Activated CD4-positive, CD25-positive, alpha-beta regulatory T cell treated with anti-CD3 and anti-CD28 coated beads, Interleukin-2, amount 50 U/mL, for 16 hours (primary cell): ENCODE measurements at regions not wholly inside any gene's neighbourhood (a gene's known extent, or its start where the extent isn't known, plus 50 kb on each side); places are given as distances from the start of the nearest gene placed in this dataset.
"Not testable (repeated sequence)": the region's sequence is repeated elsewhere in the genome, so short reads cannot be mapped to it uniquely, and the experiment has no call there.

ENCODE experiments used
- DNase-seq: peaks from one replicate; pipeline ENCODE4 v3.0.0-alpha.2; 2020; ENCODE audit warnings: low read depth, low spot score

DNA sequence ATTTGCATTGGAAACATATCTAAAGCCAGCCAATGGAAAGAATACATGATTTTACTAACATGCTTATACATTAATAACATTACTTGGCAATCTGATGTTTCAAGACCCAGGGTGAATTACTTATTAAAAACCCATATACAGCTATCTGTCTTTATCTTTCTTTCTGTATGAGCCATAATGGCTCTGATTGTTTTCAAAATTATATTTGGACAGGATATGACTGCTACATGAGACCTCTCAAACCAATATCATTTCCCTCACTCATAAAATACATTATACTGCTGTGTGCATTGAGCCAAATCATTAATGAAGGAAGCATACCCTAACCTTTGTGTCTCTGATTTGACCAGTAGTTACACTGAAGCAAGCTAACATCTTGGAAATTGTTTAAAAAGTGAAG is 205.9 kb upstream of the DPYD start:
- DNase-seq, result no peak

GRCh38 chr1:98121646-98122045 is 200.8 kb upstream of the DPYD start:
- DNase-seq, result no peak

DNA sequence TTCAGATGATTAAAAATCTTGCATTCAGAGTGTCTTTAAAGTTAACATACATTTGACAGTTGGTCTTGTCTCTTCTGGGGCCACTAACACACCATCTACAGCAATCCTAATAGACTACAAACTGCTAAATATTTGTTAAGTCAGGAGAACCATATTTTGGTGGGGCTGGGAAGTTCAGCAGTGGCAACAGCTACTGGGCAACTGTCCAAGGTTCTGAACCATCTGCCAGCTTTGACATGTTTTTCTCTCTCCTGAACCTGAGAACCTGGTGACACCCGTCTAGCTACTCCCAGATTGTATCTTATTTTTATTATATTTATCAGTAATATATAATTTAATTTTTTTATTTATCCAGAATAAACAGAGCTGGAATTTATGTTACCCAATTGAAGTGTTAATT is 199.0 kb upstream of the DPYD start:
- no peak for DNase-seq

- DNase-seq, result no peak
Observed at GRCh38 chr1:98113811-98114210, 193.0 kb upstream of the DPYD start.

DNA sequence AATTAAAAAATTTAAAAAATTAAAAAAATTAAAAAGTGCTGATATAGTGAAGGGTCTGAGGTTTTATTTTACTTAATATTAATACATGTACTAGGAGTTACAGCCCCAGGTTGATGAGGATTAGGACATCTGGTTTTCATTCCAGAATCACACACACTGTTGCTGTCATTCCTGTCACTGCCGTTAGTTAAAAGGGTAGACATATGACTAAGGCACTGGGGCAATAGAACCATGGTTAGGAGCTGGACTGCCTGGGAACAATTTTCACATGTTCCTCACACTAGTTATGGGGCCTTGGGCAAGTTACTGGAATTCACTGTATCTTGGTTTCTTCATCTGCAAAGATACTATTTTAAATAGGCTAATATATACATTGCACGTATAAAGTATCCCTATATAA is 191.8 kb upstream of the DPYD start:
- DNase-seq, result no peak

GRCh38 chr1:98110674-98111073 is 189.8 kb upstream of the DPYD start:
- DNase-seq, result no peak

- not testable (repeated sequence) for DNase-seq
Observed at GRCh38 chr1:98108378-98108777, 187.5 kb upstream of the DPYD start.

- DNase-seq, result no peak
Observed at GRCh38 chr1:98107256-98107655, 186.4 kb upstream of the DPYD start.

- DNase-seq, result no peak
Observed at GRCh38 chr1:98104289-98104688, 183.5 kb upstream of the DPYD start.

- no peak for DNase-seq
Observed at GRCh38 chr1:98103617-98104285, 182.9 kb upstream of the DPYD start.

DNA sequence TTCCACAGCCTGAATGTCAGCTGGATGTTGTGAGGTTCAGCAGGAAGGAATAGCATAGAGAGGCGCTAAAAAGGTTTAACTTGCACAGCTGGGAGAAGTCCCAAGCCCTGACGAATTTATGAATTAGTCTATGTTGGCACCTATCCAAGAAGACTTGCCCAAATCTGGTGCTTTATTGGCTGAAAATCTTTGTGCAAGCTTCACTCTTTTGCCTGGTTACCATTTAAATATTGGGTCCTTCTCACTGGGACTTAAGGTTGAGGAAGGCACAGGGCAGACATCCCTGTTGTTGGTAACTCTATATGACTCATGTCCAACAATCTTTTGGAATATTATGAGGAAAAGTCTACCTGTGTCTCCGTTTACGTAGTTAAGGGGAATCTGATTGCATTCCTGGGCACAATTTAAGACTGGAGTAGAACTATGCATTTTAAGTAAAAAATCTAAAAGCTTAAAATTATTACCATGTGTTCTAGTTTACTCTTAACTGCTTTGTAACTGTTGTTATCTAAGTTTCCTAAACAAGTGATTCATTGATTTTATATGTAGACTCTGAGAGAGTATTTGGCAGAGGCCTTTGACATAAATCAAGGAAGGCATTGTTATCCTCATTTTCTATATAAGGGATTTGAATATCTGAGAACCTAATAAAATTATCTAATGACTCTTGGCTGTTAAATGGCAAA is 181.7 kb upstream of the DPYD start:
- no peak for DNase-seq

- DNase-seq, result no peak
Observed at GRCh38 chr1:98101364-98101763, 180.5 kb upstream of the DPYD start.

DNA sequence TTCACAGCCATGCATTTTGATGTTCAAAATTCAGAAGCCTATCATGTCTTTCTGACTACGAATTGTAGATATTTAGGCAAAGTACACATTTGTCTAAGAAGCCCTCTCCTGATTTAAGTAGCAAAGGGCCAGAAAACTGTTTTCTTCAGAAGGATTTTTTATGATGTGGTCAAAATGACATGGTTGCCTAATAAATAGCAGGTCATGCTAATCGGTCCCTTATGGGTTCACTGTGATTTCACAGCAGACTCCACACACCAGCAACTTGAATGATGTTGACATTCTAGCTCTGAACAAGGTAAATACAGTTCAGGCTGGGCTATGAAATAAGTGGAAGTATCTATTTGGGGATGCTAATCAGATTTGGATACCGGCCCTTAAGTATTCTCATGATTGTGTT is 178.7 kb upstream of the DPYD start:
- DNase-seq, result no peak

- no peak for DNase-seq
Observed at GRCh38 chr1:98098473-98098872, 177.6 kb upstream of the DPYD start.

DNA sequence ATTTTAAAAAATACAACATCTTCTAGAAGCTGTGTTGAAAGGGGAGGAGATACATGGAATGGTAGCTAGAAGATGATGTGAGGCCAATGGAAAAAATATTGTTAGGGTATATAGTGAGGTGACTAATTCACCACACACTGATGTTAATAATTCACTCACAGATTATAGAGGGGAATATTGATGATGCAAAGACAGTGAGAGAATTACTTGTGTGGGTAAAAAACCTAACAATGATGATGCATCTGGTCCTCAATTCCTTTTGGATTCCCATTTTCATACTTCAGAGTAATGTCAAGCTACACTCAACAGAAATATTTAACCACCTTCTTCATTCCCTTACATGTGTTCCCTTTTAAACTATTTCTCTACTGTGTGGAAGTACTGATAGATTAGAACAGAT is 169.5 kb upstream of the DPYD start:
- no peak for DNase-seq

- no peak for DNase-seq
Observed at GRCh38 chr1:98088381-98088780, 167.5 kb upstream of the DPYD start.

GRCh38 chr1:98086796-98087441 is 166.1 kb upstream of the DPYD start:
- no peak for DNase-seq

- DNase-seq, result no peak
Observed at GRCh38 chr1:98086156-98086555, 165.3 kb upstream of the DPYD start.

DNA sequence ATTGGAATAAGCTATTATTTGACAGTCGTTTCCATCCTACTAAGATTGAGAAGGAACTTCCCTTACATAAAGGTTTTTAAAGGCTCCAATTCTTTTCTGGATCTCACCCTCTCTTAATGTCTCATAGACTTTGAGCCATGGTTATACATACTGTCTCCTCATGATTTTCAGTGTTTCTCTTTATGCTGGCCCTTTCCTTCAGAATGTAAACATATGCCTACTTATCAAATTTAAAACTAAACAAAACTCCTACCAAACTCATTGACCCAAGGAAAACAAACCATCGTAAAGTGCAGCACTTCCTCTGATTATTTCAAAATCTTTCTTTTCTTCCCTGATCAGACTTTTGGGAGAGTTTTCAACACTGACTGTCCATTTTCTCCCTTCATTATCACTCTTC is 163.4 kb upstream of the DPYD start:
- DNase-seq, result no peak

DNA sequence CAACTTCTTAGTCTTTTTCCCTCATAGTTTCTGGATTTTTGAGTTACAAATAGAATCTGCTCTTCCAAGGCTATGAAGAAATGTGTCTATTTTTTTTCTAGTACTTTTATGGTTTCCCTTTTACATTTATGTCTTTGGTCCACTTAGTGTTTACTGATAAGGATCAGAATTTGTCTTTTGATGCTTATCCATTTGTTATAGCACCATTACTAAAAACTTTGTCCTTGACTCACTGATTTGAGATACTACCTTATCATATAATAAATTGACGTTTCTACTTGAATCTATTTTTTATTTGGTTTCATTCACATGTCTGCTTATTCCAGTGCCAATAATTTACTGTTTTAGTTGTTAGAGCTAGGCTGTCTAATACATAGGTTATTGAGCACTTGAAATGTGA is 161.1 kb upstream of the DPYD start:
- DNase-seq, result no peak

DNA sequence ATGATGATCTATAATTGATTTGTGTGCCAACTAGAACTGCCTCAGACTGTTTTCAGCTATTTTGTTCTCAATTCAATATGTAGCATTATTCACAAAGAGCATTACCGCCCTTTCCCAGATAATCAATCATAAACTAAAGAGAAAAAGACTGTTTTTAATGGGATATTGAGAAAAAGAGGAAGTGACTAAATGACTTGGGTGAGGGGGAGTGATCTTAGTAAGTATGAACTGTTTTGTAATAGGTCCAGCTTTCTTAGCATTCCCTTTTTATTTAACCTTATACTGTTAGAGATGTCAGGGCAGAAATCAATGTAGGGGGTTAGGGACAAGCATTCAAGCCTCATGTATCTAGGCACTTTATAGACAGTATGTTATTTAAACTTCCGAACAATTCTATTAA is 157.8 kb upstream of the DPYD start:
- no peak for DNase-seq

GRCh38 chr1:98077691-98078090 is 156.9 kb upstream of the DPYD start:
- DNase-seq, result no peak

GRCh38 chr1:98075626-98076025 is 154.8 kb upstream of the DPYD start:
- DNase-seq, result no peak
